ENCODE measurements at regions not wholly inside any gene's neighbourhood (a gene's known extent, or its start where the extent isn't known, plus 50 kb on each side); places are given as distances from the start of the nearest gene placed in this dataset.

- Mint-ChIP-seq H3K9me3 (no peaks in the 10 kb centered on the region), H3K36me3 (no peaks in the 10 kb centered on the region), H3K27ac (no peak overlapping the region)
- ATAC-seq: no peak
- no peak for DNase-seq (ENCODE audit: low spot score in 2 of 2)
These were observed 123.1 kb upstream of the GPM6A start for GRCh38 chr4:175935016-175935661.

GRCh38 chr4:175944126-175944910 lies 121.3 kb upstream of the WDR17 start:
- no peaks in the 10 kb centered on the region for H3K9me3 Mint-ChIP-seq
- ATAC-seq (no peak), DNase-seq (ENCODE audit: low spot score in 2 of 2) (no peak)
- no peak overlapping the region for H3K27ac Mint-ChIP-seq
- no peaks in the 10 kb centered on the region for H3K36me3 Mint-ChIP-seq

DNA sequence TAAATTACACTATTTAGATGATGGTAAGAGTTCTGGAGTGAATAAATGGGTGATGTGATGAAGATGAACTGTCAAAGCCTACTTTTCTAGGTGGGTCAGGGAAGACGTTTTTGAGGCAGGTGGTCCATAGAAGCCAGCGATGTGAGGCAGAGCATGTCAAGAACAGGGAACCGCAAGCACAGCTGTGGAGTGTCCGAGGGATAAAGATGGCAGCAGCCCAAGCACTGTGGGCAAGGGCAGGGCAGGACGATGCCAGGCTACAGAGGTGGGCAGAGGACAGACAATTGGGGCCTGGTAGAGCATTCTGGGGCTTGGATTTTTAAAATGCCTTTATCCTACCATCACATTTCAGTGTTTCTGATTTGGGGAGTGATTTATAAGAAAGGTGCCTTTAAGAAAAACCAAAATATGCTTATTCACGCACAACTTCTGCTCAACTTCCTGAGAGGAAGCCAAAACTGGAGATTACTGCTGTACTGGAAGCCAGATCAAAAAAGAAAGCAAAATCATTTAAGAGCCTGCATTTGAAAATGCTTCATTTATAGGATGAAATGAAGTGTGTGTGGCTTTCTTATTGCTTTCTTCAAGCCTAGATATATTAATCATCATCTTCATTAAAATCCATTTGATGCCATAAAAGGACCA lies 119.0 kb upstream of the WDR17 start:
- ATAC-seq (no peak), DNase-seq (ENCODE audit: low spot score in 2 of 2) (no peak)
- Mint-ChIP-seq H3K36me3 (no peaks in the 10 kb centered on the region), H3K9me3 (no peaks in the 10 kb centered on the region), H3K27ac (peak overlapping the region in 1 of 2 donors; percentile 7)

DNA sequence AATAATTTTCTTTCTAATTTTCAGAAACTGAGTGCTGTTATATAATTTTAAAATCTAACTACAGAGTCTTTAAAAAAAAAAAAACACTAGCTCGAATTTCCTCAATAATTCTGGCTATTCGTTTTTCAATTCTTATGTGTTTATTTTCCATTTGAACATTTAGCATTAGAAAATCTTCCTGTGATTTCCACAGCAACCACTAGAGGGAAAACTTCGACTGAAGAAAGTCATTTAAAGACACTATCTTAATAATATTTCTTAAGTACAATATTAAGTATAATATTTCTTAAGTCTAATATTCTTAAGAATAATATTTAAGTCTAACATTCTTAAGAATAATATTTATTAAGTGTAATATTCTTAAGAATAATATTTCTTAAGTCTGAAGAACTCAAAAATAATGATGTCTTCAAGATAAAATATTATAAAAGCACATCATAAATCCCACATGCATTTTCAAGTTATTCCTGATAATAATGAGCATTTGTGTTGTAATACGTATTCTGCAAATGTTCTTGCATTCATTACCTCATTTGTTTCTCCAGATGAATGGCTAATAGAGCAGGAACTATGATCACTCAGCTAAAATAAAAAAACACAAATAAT lies 118.4 kb upstream of the WDR17 start:
- Mint-ChIP-seq H3K9me3 (no peaks in the 10 kb centered on the region), H3K27ac (no peak overlapping the region), H3K36me3 (no peaks in the 10 kb centered on the region)
- ATAC-seq (no peak), DNase-seq (ENCODE audit: low spot score in 2 of 2) (no peak)

- H3K27ac Mint-ChIP-seq: no peak overlapping the region
These were observed 113.8 kb upstream of the WDR17 start for GRCh38 chr4:175951794-175952193.

GRCh38 chr4:175953116-175953515 lies 112.5 kb upstream of the WDR17 start:
- ATAC-seq (no peak), DNase-seq (ENCODE audit: low spot score in 2 of 2) (no peak)
- H3K36me3 Mint-ChIP-seq: no peaks in the 10 kb centered on the region
- H3K9me3 Mint-ChIP-seq: no peaks in the 10 kb centered on the region
- no peak overlapping the region for H3K27ac Mint-ChIP-seq

More at GRCh38 chr4:175951794-175952193, 113.8 kb upstream of the WDR17 start:
- Mint-ChIP-seq H3K9me3 (no peaks in the 10 kb centered on the region), H3K36me3 (no peaks in the 10 kb centered on the region)
- ATAC-seq (no peak), DNase-seq (ENCODE audit: low spot score in 2 of 2) (no peak)

GRCh38 chr4:175953960-175954521 lies 111.6 kb upstream of the WDR17 start:
- no peak for DNase-seq (ENCODE audit: low spot score in 2 of 2)
- Mint-ChIP-seq H3K27ac (no peak overlapping the region), H3K9me3 (no peaks in the 10 kb centered on the region), H3K36me3 (no peaks in the 10 kb centered on the region)
- peak in 1 of 2 donors; percentile 62 for ATAC-seq

GRCh38 chr4:175954685-175955084 lies 111.0 kb upstream of the WDR17 start:
- no peak overlapping the region for H3K27ac Mint-ChIP-seq
- no peaks in the 10 kb centered on the region for H3K9me3 Mint-ChIP-seq
- no peak for DNase-seq (ENCODE audit: low spot score in 2 of 2)
- H3K36me3 Mint-ChIP-seq: no peaks in the 10 kb centered on the region
- ATAC-seq: no peak

DNA sequence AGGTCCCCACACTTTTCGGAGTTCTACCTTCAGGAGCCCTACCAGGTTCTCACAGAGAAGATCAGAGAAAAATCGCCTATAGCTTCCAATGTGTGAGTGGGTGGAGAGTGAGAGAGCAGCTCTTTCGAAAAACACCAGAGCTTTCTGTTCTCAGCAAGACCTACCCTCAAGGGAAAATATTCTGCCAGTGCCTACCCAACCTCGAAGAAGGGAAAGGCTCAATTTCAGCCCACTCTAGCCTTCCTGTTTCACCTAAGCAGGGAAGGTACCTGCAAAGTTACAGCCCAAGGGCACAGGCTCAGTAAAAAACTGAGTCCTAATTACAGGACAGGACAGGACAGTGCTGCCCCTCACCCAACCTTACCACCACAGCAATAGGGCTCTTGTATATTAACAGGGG lies 104.0 kb upstream of the WDR17 start:
- DNase-seq (ENCODE audit: low spot score in 2 of 2): no peak
- Mint-ChIP-seq H3K27ac (no peak overlapping the region), H3K9me3 (peaks cover 0 to 4% of the 10 kb centered on the region in 2 donors), H3K36me3 (no peaks in the 10 kb centered on the region)
- no peak for ATAC-seq

DNA sequence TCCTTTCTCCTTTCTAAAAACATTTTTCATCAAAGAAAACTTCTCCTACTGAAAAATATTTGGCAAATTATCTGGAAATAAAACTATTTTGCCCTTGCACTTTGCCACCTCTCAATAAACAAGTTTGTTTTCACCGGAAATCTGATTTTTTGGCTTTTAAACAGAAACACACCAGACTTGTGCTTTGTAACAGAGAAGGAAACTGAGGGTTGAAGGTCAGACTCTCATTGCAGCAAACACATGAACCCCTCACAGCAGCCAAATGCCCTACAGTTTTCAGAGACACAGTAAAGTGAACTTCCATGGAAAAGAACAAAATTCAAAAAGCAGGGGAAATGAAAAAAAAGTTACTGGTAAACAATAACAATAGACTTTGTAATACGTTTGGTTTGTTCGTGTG lies 95.6 kb upstream of the WDR17 start:
- DNase-seq (ENCODE audit: low spot score in 2 of 2) (no peak), ATAC-seq (no peak)
- no peaks in the 10 kb centered on the region for H3K36me3 Mint-ChIP-seq
- H3K9me3 Mint-ChIP-seq: peaks cover 0 to 9% of the 10 kb centered on the region in 2 donors
- H3K27ac Mint-ChIP-seq: no peak overlapping the region

DNA sequence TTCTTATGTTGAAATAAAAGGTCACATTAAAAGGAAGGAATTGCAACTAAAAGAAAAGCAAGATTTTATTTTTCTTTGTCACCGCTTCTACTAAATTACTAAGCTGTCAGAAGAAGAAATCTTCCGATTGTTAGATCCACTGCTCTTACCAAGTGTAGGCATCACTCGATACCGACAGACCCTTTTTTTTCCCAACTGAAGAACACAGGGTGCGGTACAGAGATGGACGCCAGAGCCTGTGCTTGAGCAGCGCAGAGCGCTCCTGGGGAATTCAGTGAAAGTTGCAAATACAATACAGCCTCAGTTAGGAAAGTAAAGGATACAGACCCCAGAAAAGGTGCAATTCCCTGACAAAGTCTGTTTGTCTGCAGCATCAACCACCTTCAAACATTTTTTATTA lies 94.9 kb upstream of the WDR17 start:
- Mint-ChIP-seq H3K36me3 (no peaks in the 10 kb centered on the region), H3K27ac (no peak overlapping the region), H3K9me3 (peaks cover 0 to 9% of the 10 kb centered on the region in 2 donors)
- ATAC-seq (no peak), DNase-seq (ENCODE audit: low spot score in 2 of 2) (no peak)

- DNase-seq (ENCODE audit: low spot score in 2 of 2): no peak
- peaks cover 0 to 9% of the 10 kb centered on the region in 2 donors for H3K9me3 Mint-ChIP-seq
- H3K27ac Mint-ChIP-seq: no peak overlapping the region
- ATAC-seq: no peak
- no peaks in the 10 kb centered on the region for H3K36me3 Mint-ChIP-seq
These were observed 94.1 kb upstream of the WDR17 start for GRCh38 chr4:175971388-175972179.

- no peaks in the 10 kb centered on the region for H3K36me3 Mint-ChIP-seq
- ATAC-seq: no peak
- no peak for DNase-seq (ENCODE audit: low spot score in 2 of 2)
- H3K27ac Mint-ChIP-seq: no peak overlapping the region
- H3K9me3 Mint-ChIP-seq: peaks cover 0 to 4% of the 10 kb centered on the region in 2 donors
These were observed 92.4 kb upstream of the WDR17 start for GRCh38 chr4:175973027-175973923.

GRCh38 chr4:175983636-175984035 lies 82.0 kb upstream of the WDR17 start:
- peaks cover 0 to 5% of the 10 kb centered on the region in 2 donors for H3K9me3 Mint-ChIP-seq
- H3K36me3 Mint-ChIP-seq: no peaks in the 10 kb centered on the region
- ATAC-seq: no peak
- no peak for DNase-seq (ENCODE audit: low spot score in 2 of 2)
- no peak overlapping the region for H3K27ac Mint-ChIP-seq

DNA sequence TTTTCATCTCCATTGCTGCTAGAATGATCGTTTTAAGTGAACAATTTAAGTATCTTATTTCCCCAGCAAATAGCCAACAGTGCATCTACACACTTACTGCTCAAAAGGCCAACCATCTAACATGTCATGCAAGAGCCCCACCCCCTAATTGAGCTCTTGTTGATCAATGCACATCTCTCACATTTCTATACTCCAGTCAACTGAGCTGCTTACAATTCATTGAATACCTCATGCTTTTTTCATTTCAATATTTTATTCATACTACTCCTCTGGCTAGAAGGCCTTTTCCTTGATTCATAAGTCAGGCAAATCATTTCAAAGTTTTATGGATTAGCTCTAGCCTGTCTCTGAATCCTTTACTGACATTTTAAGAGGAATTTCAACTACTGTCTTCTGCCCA lies 79.0 kb upstream of the WDR17 start:
- no peaks in the 10 kb centered on the region for H3K36me3 Mint-ChIP-seq
- no peak overlapping the region for H3K27ac Mint-ChIP-seq
- DNase-seq (ENCODE audit: low spot score in 2 of 2) (no peak), ATAC-seq (no peak)
- H3K9me3 Mint-ChIP-seq: peaks cover 0 to 5% of the 10 kb centered on the region in 2 donors

Data from activated naive CD4-positive, alpha-beta T cell treated with anti-CD3 and anti-CD28 coated beads, Interleukin-2, amount 50 U/mL, for 72 hours (primary cell).